ENCODE measurements at regions not wholly inside any gene's neighbourhood (a gene's known extent, or its start where the extent isn't known, plus 50 kb on each side); places are given as distances from the start of the nearest gene placed in this dataset.
A peak's percentile ranks its signal among the peaks of the same experiment; 100 is the strongest.

- ATAC-seq: no peak
- Mint-ChIP-seq H3K36me3 (no peaks in the 10 kb centered on the region), H3K27ac (no peak overlapping the region), H3K9me3 (no peaks in the 10 kb centered on the region)
- no peak for DNase-seq (ENCODE audit: low spot score in 2 of 2)
Observed at GRCh38 chr1:87186346-87186745, 142.3 kb upstream of the LMO4 start.

- ATAC-seq: no peak
- Mint-ChIP-seq H3K36me3 (no peaks in the 10 kb centered on the region), H3K9me3 (no peaks in the 10 kb centered on the region), H3K27ac (no peak overlapping the region)
- DNase-seq (ENCODE audit: low spot score in 2 of 2): no peak
Observed at GRCh38 chr1:87188640-87189039, 140.0 kb upstream of the LMO4 start.

- DNase-seq (ENCODE audit: low spot score in 2 of 2): no peak
Observed at GRCh38 chr1:87190402-87190801, 138.3 kb upstream of the LMO4 start.

GRCh38 chr1:87191646-87192045 lies 137.0 kb upstream of the LMO4 start:
- peaks cover 4 to 14% of the 10 kb centered on the region in 2 donors for H3K9me3 Mint-ChIP-seq
- no peaks in the 10 kb centered on the region for H3K36me3 Mint-ChIP-seq
- no peak for DNase-seq (ENCODE audit: low spot score in 2 of 2)
- no peak for ATAC-seq
- H3K27ac Mint-ChIP-seq: no peak overlapping the region

More at GRCh38 chr1:87190402-87190801, 138.3 kb upstream of the LMO4 start:
- H3K27ac Mint-ChIP-seq: no peak overlapping the region
- H3K36me3 Mint-ChIP-seq: no peaks in the 10 kb centered on the region
- H3K9me3 Mint-ChIP-seq: peaks cover 4 to 10% of the 10 kb centered on the region in 2 donors
- no peak for ATAC-seq

GRCh38 chr1:87194271-87194774 lies 134.4 kb upstream of the LMO4 start:
- no peak for DNase-seq (ENCODE audit: low spot score in 2 of 2)
- Mint-ChIP-seq H3K9me3 (peaks cover 4 to 14% of the 10 kb centered on the region in 2 donors), H3K27ac (no peak overlapping the region), H3K36me3 (no peaks in the 10 kb centered on the region)
- no peak for ATAC-seq

GRCh38 chr1:87194856-87195255 lies 133.8 kb upstream of the LMO4 start:
- H3K9me3 Mint-ChIP-seq: peaks cover 4 to 14% of the 10 kb centered on the region in 2 donors
- H3K36me3 Mint-ChIP-seq: no peaks in the 10 kb centered on the region
- no peak overlapping the region for H3K27ac Mint-ChIP-seq
- ATAC-seq (no peak), DNase-seq (ENCODE audit: low spot score in 2 of 2) (no peak)

GRCh38 chr1:87196110-87196827 lies 132.4 kb upstream of the LMO4 start:
- DNase-seq (ENCODE audit: low spot score in 2 of 2) (no peak), ATAC-seq (no peak)
- Mint-ChIP-seq H3K9me3 (peaks cover 4 to 14% of the 10 kb centered on the region in 2 donors), H3K27ac (no peak overlapping the region), H3K36me3 (no peaks in the 10 kb centered on the region)

GRCh38 chr1:87197156-87197555 lies 131.5 kb upstream of the LMO4 start:
- ATAC-seq (no peak), DNase-seq (ENCODE audit: low spot score in 2 of 2) (no peak)
- no peak overlapping the region for H3K27ac Mint-ChIP-seq
- H3K36me3 Mint-ChIP-seq: no peaks in the 10 kb centered on the region
- peaks cover 4 to 14% of the 10 kb centered on the region in 2 donors for H3K9me3 Mint-ChIP-seq

GRCh38 chr1:87197641-87198040 lies 131.0 kb upstream of the LMO4 start:
- Mint-ChIP-seq H3K27ac (no peak overlapping the region), H3K9me3 (peaks cover 4 to 14% of the 10 kb centered on the region in 2 donors), H3K36me3 (no peaks in the 10 kb centered on the region)
- DNase-seq (ENCODE audit: low spot score in 2 of 2): no peak
- ATAC-seq: no peak

- Mint-ChIP-seq H3K27ac (no peak overlapping the region), H3K9me3 (no peaks in the 10 kb centered on the region), H3K36me3 (no peaks in the 10 kb centered on the region)
- DNase-seq (ENCODE audit: low spot score in 2 of 2): no peak
- no peak for ATAC-seq
Observed at GRCh38 chr1:87200875-87201638, 127.6 kb upstream of the LMO4 start.

- Mint-ChIP-seq H3K36me3 (no peaks in the 10 kb centered on the region), H3K9me3 (no peaks in the 10 kb centered on the region), H3K27ac (no peak overlapping the region)
- ATAC-seq (no peak), DNase-seq (ENCODE audit: low spot score in 2 of 2) (no peak)
Observed at GRCh38 chr1:87201768-87202167, 126.9 kb upstream of the LMO4 start.

GRCh38 chr1:87202451-87202850 lies 126.2 kb upstream of the LMO4 start:
- H3K36me3 Mint-ChIP-seq: no peaks in the 10 kb centered on the region
- no peaks in the 10 kb centered on the region for H3K9me3 Mint-ChIP-seq
- no peak overlapping the region for H3K27ac Mint-ChIP-seq
- ATAC-seq: no peak
- no peak for DNase-seq (ENCODE audit: low spot score in 2 of 2)

- ATAC-seq: no peak
- DNase-seq (ENCODE audit: low spot score in 2 of 2): no peak
- H3K9me3 Mint-ChIP-seq: no peaks in the 10 kb centered on the region
- H3K36me3 Mint-ChIP-seq: no peaks in the 10 kb centered on the region
- no peak overlapping the region for H3K27ac Mint-ChIP-seq
Observed at GRCh38 chr1:87202922-87203655, 125.6 kb upstream of the LMO4 start.

GRCh38 chr1:87203904-87204303 lies 124.8 kb upstream of the LMO4 start:
- H3K36me3 Mint-ChIP-seq: no peaks in the 10 kb centered on the region
- H3K9me3 Mint-ChIP-seq: no peaks in the 10 kb centered on the region
- ATAC-seq (peak in 1 of 2 donors; percentile 29), DNase-seq (ENCODE audit: low spot score in 2 of 2) (no peak)
- H3K27ac Mint-ChIP-seq: no peak overlapping the region

- H3K9me3 Mint-ChIP-seq: no peaks in the 10 kb centered on the region
- ATAC-seq (no peak), DNase-seq (ENCODE audit: low spot score in 2 of 2) (no peak)
- H3K27ac Mint-ChIP-seq: no peak overlapping the region
- H3K36me3 Mint-ChIP-seq: no peaks in the 10 kb centered on the region
Observed at GRCh38 chr1:87204441-87204840, 124.2 kb upstream of the LMO4 start.

- DNase-seq (ENCODE audit: low spot score in 2 of 2) (no peak), ATAC-seq (no peak)
- Mint-ChIP-seq H3K27ac (no peak overlapping the region), H3K9me3 (no peaks in the 10 kb centered on the region), H3K36me3 (no peaks in the 10 kb centered on the region)
Observed at GRCh38 chr1:87204921-87205320, 123.8 kb upstream of the LMO4 start.
